ENCODE measurements at regions not wholly inside any gene's neighbourhood (a gene's known extent, or its start where the extent isn't known, plus 50 kb on each side); places are given as distances from the start of the nearest gene placed in this dataset.

DNA sequence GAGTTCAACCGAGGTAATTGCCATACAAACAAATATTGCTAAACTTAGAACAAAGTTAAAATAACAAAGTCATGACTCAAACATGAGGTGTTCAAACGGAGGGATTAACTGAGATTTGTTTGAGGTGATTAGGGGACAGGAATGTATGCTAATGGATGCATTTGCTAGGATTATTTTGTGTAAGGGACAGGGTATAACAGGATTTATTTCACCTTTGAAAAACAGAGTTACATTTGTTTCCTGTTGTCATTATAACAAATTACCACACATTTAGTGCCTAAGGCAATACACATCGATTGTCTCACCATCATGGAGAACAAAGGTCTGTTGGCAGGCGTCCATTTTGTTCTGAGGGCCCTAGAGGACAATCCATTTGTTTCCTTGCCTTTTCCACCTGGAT lies 304.3 kb upstream of the CNTNAP5 start:
- TF ChIP-seq, protein P1, sequence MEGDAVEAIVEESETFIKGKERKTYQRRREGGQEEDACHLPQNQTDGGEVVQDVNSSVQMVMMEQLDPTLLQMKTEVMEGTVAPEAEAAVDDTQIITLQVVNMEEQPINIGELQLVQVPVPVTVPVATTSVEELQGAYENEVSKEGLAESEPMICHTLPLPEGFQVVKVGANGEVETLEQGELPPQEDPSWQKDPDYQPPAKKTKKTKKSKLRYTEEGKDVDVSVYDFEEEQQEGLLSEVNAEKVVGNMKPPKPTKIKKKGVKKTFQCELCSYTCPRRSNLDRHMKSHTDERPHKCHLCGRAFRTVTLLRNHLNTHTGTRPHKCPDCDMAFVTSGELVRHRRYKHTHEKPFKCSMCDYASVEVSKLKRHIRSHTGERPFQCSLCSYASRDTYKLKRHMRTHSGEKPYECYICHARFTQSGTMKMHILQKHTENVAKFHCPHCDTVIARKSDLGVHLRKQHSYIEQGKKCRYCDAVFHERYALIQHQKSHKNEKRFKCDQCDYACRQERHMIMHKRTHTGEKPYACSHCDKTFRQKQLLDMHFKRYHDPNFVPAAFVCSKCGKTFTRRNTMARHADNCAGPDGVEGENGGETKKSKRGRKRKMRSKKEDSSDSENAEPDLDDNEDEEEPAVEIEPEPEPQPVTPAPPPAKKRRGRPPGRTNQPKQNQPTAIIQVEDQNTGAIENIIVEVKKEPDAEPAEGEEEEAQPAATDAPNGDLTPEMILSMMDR (IDR thresholded peaks at IDR 0.05; ENCODE audit: borderline replicate concordance, extremely low read depth, low read length, poor library complexity, severe bottlenecking): no peak
- no peak for TF ChIP-seq EZH2 (IDR thresholded peaks at IDR 0.05; ENCODE audit: borderline replicate concordance, low read depth, low read length, severe bottlenecking)

All from DND-41 (cell line).